Brain microvascular endothelial cell (primary cell): ENCODE measurements at regions not wholly inside any gene's neighbourhood (a gene's known extent, or its start where the extent isn't known, plus 50 kb on each side); places are given as distances from the start of the nearest gene placed in this dataset.

Source experiments
- DNase-seq: peaks from one replicate; pipeline ENCODE4 v3.0.0-alpha.2; 2020
- H3K27ac ChIP-seq: fragments of 250-450 bp; sonication (Bioruptor Pico); 2 replicates; pipeline ENCODE4 v1.5.1; 2020; ENCODE audit warnings: mild to moderate bottlenecking, moderate library complexity
- H3K27me3 ChIP-seq: fragments of 250-450 bp; sonication (Bioruptor Pico); replicated peaks from 2 replicates; pipeline ENCODE4 v1.5.1; 2020; ENCODE audit warnings: mild to moderate bottlenecking
- H3K36me3 ChIP-seq: fragments of 250-450 bp; sonication (Bioruptor Pico); replicated peaks from 2 replicates; pipeline ENCODE4 v1.5.1; 2020; ENCODE audit warnings: mild to moderate bottlenecking
- H3K4me3 ChIP-seq: 2 replicates; pipeline ENCODE4 v1.5.1; 2011; ENCODE audit warnings: low read depth, mild to moderate bottlenecking, control low read depth, low read length, moderate library complexity
- CTCF ChIP-seq: IDR thresholded peaks from 2 replicates; pipeline ENCODE4 v1.5.1; 2011; ENCODE audit warnings: low read depth, mild to moderate bottlenecking, moderate library complexity, low read length, control low read depth, inconsistent platforms; ENCODE audit errors: missing control alignments
- in situ Hi-C: cut with HindIII; loops from 2 replicates; pipeline ENCODE4 v1.10.0; 2017; ENCODE audit warnings: low sequenced_read_pairs, low pct_ligation_motif_present

- TF ChIP-seq CTCF = no peak
- no peak for DNase-seq
- no peaks in the 10 kb centered on the region for H3K27me3 ChIP-seq
- in situ Hi-C loops = no loop called here
- H3K4me3 ChIP-seq = no peak overlapping the region
- H3K27ac ChIP-seq = no peak overlapping the region
- H3K36me3 ChIP-seq = no peaks in the 10 kb centered on the region
These were observed 229.7 kb downstream of the FAM76B start for GRCh38 chr11:95559899-95560298.

- no peaks in the 10 kb centered on the region for H3K27me3 ChIP-seq
- no peaks in the 10 kb centered on the region for H3K36me3 ChIP-seq
- no peak overlapping the region for H3K27ac ChIP-seq
- TF ChIP-seq CTCF = no peak
- in situ Hi-C loops = no loop called here
- H3K4me3 ChIP-seq = no peak overlapping the region
- DNase-seq = no peak
These were observed 232.2 kb downstream of the FAM76B start for GRCh38 chr11:95557376-95557775.

GRCh38 chr11:95556342-95557163 lies 233.0 kb downstream of the FAM76B start:
- in situ Hi-C loops = no loop called here

GRCh38 chr11:95556011-95556341 lies 233.6 kb downstream of the FAM76B start:
- H3K27ac ChIP-seq = no peak overlapping the region
- no peaks in the 10 kb centered on the region for H3K27me3 ChIP-seq
- no peaks in the 10 kb centered on the region for H3K36me3 ChIP-seq
- in situ Hi-C loops = no loop called here
- no peak for TF ChIP-seq CTCF
- DNase-seq = no peak
- H3K4me3 ChIP-seq = no peak overlapping the region

More at GRCh38 chr11:95556342-95557163, 233.0 kb downstream of the FAM76B start:
- Histone ChIP-seq H3K27ac (no peak overlapping the region), H3K36me3 (no peaks in the 10 kb centered on the region), H3K27me3 (no peaks in the 10 kb centered on the region), H3K4me3 (no peak overlapping the region)
- no peak for TF ChIP-seq CTCF
- DNase-seq = no peak

- Histone ChIP-seq H3K27me3 (no peaks in the 10 kb centered on the region), H3K36me3 (no peaks in the 10 kb centered on the region), H3K4me3 (no peak overlapping the region), H3K27ac (no peak overlapping the region)
- TF ChIP-seq CTCF = no peak
- DNase-seq = no peak
- in situ Hi-C loops = no loop called here
These were observed 234.7 kb downstream of the FAM76B start for GRCh38 chr11:95554911-95555310.

- Histone ChIP-seq H3K36me3 (no peaks in the 10 kb centered on the region), H3K27me3 (no peaks in the 10 kb centered on the region), H3K4me3 (no peak overlapping the region), H3K27ac (no peak overlapping the region)
- in situ Hi-C loops = no loop called here
- no peak for TF ChIP-seq CTCF
- DNase-seq = no peak
These were observed 240.3 kb downstream of the FAM76B start for GRCh38 chr11:95549301-95549700.
